Stimulated activated CD4-positive, alpha-beta T cell treated with anti-CD3 and anti-CD28 coated beads, Interleukin-15, amount 100 ng/mL, for 1 hour (primary cell): ENCODE measurements at regions not wholly inside any gene's neighbourhood (a gene's known extent, or its start where the extent isn't known, plus 50 kb on each side); places are given as distances from the start of the nearest gene placed in this dataset.

ENCODE experiments used
- DNase-seq, 2 donors: peaks; one replicate each; pipeline ENCODE4 v3.0.0-alpha.2; 2020; ENCODE audit warnings: low read depth in 1 of 2, low spot score in 1 of 2

DNA sequence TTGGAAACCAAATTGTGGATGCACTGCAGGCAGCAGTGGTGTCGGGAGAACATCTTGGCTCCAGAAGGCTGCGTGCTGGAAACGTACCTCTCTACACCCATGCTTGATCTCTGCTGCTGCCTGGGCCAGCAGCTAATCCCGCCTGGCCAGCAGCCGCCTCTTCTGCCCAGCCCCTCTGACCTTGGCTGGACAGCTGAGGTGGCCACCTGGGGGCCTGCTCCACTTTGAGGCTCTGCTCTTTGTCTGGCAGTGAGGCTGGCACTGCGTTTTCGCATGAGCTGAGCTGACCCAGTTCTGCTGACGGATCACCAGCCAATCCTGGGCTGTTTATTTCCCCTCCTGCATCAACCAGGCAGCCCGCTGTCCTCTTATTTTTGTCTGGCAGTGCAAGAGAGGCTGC is 154.9 kb downstream of the TENT4A start:
- no peak for DNase-seq

GRCh38 chr5:6868575-6869215 is 155.5 kb downstream of the TENT4A start:
- no peak for DNase-seq

DNA sequence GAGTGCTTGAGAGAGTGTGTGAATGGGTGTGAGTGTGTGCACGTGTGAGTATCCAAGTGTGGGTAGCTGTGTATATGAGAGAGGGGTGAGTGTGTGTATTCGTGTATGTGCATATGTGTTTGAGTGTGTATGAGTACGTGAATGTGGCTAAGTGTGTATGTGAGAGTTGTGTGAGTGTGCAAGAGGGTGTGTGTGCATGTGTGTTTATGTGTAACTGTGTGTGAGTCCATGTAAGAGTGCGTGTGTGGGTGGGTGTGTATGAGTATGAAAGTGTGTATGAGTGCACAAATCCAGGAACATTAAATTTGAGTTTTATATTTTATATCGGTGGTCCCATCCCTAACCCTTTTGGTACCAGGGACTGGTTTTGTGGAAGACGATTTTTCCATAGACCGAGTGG is 156.4 kb downstream of the TENT4A start:
- no peak for DNase-seq

- no peak for DNase-seq
Observed at GRCh38 chr5:6872441-6873160, 159.4 kb downstream of the TENT4A start.

- no peak for DNase-seq
Observed at GRCh38 chr5:6873359-6873758, 160.1 kb downstream of the TENT4A start.

GRCh38 chr5:6875376-6875775 is 162.1 kb downstream of the TENT4A start:
- no peak for DNase-seq

GRCh38 chr5:6877986-6878828 is 165.0 kb downstream of the TENT4A start:
- DNase-seq, result no peak

GRCh38 chr5:6885581-6885980 is 172.3 kb downstream of the TENT4A start:
- DNase-seq, result no peak

DNA sequence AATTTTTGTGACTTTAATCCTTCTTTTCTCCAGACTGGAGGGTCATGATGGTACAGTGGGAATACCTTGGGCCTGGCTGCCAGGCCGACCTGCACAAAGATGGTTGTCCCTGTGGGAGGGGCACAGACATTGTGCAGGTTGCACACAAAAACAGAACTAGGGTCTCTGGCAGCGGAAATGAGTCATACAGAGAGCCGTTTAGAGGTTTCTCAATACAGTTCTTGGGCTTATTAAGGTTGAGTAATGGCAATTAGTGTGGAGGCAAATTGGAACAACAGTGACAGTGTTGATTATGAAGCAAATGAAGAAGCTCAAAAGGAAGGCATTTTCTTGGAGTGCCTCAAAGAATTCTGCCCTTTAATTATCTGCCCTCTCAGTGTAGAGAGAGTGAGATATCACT is 173.6 kb downstream of the TENT4A start:
- no peak for DNase-seq

- no peak for DNase-seq
Observed at GRCh38 chr5:6889030-6889429, 175.8 kb downstream of the TENT4A start.

- DNase-seq, result no peak
Observed at GRCh38 chr5:6899221-6899620, 186.0 kb downstream of the TENT4A start.

DNA sequence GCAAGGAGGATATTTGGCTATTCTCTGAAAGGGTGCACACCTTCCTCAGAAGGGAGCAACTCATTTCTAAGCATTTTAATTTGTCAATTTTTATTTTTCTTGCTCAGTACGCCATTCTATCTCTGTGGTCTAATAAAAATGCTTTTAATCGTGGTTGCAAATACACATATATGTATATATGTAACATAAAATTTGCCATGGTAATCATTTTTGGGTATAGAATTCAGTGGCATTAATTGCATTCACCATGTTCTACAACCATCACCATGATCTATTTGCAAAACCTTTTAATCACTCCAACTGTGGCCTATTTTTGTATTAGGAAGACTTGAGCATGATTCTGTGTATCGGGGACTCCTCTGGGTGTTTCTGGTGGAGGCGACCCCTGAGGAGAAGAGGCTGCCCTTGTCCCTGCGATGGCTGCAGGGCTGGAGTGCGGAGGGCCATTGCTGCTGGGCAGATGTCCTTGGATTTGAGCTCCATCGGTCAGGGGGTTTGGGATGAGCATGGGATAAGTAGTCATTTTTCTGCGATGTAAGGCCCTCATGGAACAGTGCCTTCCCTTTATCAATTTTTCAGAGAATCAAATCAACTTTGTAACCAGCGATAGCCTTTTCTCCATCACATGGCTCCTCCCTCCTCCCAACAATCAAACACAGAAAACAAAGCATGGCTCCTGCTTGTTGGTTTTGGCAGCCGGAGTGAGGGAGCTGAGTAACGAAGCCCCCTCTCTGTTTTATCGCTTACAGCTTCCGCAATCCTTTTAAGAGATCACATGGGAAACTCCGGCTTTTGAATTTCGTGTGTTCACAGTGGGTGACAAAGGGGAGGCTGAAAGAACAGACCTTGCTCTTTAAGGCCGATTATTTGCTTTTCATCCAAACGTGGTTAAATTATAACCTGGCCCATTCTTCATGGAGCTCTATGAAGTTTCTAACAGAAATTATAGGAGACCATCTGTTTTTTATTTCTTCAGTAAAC is 187.3 kb downstream of the TENT4A start:
- DNase-seq, result no peak

- no peak for DNase-seq
Observed at GRCh38 chr5:6902094-6902493, 188.9 kb downstream of the TENT4A start.

DNA sequence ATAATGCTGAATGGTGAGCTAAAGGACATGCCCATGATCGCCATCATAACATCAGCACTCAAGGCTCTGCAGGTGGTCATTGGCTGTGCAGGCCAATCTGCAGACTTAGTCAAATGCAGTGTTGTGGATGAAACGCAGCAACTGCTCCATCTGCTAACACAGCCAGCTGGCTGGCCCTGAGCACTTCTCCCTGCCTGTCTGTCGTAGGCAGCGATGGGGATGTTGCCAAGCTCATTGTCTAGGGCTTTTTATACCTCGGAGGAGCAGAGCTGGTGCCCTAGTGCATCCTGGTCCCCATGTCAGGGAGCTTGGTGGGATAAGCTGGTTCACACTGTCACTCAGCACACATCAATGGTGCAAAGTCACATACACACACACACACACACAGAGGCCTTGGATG is 189.4 kb downstream of the TENT4A start:
- DNase-seq, result no peak

DNA sequence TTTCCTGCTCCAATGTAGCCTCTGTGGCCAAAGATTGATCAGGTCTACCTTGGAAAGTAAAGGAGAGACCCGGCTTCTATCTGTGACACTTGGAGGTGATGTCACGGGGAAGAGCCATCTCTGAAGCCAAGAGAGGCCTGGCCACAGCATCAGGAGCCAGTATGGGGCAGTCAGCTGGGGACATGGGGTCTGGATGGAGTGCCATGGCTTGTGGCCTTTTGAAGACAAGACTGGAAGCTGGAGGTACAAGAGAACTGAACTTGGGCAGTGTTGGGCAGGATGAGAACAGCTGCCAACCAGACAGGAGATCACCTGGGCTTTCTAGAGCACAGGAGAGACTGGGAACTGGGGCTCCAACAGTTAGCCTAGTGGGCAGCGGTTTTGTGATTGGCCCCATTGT is 190.7 kb downstream of the TENT4A start:
- no peak for DNase-seq

GRCh38 chr5:6904860-6905259 is 191.6 kb downstream of the TENT4A start:
- no peak for DNase-seq

DNA sequence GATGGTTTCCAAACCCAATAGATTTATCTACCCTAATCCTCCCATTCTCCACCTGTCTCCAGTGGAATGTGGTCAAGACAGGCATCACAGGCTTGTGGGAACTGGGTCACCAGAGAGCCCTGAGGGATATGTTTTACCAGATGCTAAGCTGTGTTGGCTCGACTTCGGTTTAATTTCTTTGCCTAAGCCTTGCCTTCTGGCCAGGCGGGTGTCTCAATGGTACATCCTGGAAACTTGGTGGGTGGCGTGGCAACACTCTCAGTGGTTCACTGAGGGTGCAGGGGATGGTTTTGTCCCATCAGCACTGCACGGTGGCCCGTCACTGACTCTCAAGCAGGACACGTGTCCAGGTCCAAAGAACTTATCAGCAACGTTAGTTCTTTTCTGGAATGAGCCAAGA is 192.2 kb downstream of the TENT4A start:
- DNase-seq, result no peak

DNA sequence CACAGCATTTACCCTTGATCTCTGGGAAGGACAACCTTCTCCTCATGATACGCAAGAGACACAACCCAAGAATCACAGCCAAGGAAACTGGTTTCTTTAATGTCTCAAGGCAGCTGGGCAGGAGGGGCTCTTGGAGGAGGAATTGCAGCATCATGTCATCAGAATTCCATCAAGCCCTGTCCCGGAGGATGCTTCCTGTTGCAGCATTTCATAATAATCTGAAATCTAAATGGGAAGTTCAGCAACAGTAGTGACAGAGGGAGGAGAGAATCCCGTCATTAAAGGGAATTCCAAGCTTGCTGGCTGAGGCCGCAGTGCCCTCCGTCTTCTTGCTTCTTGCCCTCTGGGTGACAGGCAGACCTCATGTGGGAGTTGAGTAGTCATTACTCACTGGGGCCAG is 192.7 kb downstream of the TENT4A start:
- no peak for DNase-seq

DNA sequence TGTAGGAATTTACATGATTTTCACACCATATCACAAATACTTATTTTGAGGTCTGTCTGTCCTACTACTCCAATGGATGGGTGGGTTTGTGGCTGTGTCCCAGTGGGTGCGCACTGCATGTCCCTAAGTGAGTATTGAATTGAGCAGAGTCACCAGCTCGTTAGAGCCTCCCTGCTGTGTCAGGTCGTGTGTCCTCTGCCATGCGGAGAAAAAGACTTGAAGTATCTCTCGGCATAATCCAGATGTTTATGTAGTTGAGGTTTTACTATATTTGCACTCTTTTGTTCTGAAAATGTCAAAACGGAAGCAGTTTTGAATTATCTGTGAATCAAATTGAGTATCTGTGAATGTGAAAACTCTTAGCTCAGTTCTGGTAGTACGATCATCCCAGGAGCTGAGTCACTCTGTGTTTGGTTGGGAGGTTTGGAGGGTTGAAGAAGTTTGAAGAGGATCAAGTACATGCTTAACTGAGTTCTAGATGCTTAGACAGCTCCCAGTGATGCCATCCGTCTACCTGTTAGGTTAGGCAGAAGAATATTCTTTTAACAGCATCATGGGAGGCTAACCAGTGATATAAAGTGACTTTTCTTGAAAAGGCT is 194.2 kb downstream of the TENT4A start:
- no peak for DNase-seq

- no peak for DNase-seq
Observed at GRCh38 chr5:6909901-6910300, 196.7 kb downstream of the TENT4A start.

DNA sequence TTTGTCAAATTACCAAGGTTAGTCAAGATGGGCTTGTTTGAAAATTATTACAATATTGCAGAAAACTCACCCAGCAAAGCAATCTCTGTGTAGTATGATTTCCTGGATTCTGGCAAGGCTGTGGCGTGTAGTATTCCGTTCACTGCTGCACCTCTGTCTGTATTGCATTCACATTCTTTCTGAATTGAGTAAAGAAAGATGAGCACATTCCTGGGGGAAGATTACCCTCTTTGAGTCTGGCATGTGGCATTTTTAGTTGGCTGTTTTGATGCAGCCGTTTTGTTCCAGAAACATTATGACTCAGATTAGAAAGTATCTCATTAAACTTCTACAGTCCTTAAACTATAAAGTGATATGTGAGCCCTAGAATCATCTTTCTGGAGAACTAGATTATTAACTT is 197.7 kb downstream of the TENT4A start:
- DNase-seq, result no peak
